Kidney glomerular epithelial cell (primary cell): ENCODE measurements at regions not wholly inside any gene's neighbourhood (a gene's known extent, or its start where the extent isn't known, plus 50 kb on each side); places are given as distances from the start of the nearest gene placed in this dataset.

Source experiments
- DNase-seq: peaks from one replicate; lab custom pipeline; 2025; lab: John Stamatoyannopoulos, UW

- no peak for DNase-seq
These were observed 60.8 kb upstream of the KCNJ15 start for GRCh38 chr21:38196036-38196435.

GRCh38 chr21:38202811-38203210, 54.0 kb upstream of the KCNJ15 start:
- DNase-seq: no peak

GRCh38 chr21:38203229-38203628, 53.6 kb upstream of the KCNJ15 start:
- DNase-seq: no peak

GRCh38 chr21:38205940-38206339, 50.9 kb upstream of the KCNJ15 start:
- no peak for DNase-seq

DNA sequence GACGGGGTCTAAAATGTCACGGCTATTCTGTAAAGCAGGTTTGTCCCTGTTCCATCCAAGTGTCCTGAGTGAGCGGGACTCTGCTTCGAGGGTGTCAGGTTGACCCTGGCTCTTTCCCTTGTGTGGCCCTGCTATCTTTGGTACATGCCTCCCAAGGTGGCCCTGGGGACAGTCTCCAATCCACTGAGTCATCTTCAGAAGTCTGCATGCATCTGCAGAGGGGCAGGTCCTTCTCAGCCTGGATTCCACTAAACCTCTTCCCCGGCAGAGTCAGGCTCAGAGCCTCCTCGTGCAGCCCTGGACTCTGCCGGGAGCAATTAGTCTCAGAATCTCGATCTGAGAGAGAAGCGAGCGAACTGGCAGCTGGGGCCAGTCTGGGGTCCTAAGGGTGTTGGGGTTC, 50.1 kb upstream of the KCNJ15 start:
- DNase-seq: no peak
